Thyroid gland (tissue), 4 donors: ENCODE measurements at regions not wholly inside any gene's neighbourhood (a gene's known extent, or its start where the extent isn't known, plus 50 kb on each side); places are given as distances from the start of the nearest gene placed in this dataset.

Experiments used
- CTCF ChIP-seq, 6 experiments: fragments of 200-600 bp in 3 of 6; fragments of 450-650 bp in 3 of 6; sonication (generic) in 3 of 6; IDR thresholded peaks; one replicate each; pipeline ENCODE4 v1.5.1; 2016 to 2019; ENCODE audit warnings: antibody characterized with exemption in 6 of 6, mild to moderate bottlenecking in 2 of 6, inconsistent platforms in 1 of 6, moderate library complexity in 1 of 6
- POLR2A ChIP-seq, 2 donors: fragments of 450-650 bp; IDR thresholded peaks; one replicate each; pipeline ENCODE4 v1.6.1; 2017; ENCODE audit warnings: antibody characterized with exemption in 2 of 2, mild to moderate bottlenecking in 2 of 2, moderate library complexity in 1 of 2

DNA sequence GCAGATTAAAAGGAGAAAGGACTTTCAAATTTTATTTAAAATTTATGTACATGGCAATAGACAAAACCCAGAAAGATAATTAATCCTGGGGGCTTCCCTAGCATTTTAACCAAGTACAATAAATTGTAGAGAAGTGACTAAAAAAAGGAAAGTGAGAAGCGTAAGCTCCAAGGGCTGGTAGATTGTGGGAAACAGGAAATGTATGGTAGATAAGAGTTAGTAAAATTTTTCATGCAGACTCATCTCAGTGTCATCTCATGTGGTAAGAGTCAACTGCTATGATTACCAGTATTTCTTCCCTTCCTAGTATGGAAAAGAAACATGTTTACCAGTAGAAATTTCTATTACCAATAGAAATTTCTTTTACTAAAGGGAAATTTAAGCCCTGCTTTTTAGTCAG lies 464.3 kb upstream of the AGTR1 start:
- TF ChIP-seq POLR2A (IDR thresholded peaks at IDR 0.05) (no peak), CTCF (IDR thresholded peaks at IDR 0.05) (no peak)
